Stimulated activated CD8-positive, alpha-beta memory T cell treated with anti-CD3 and anti-CD28 coated beads, Interleukin-4, amount 100 ng/mL, for 48 hours (primary cell): ENCODE measurements at regions not wholly inside any gene's neighbourhood (a gene's known extent, or its start where the extent isn't known, plus 50 kb on each side); places are given as distances from the start of the nearest gene placed in this dataset.
"Not testable (repeated sequence)": the region's sequence is repeated elsewhere in the genome, so short reads cannot be mapped to it uniquely, and the experiment has no call there.

Source experiments
- DNase-seq: peaks from one replicate; pipeline ENCODE4 v3.0.0-alpha.2; 2020

GRCh38 chr6:121020656-121021055 is 313.6 kb downstream of the TBC1D32 start:
- DNase-seq = no peak

GRCh38 chr6:121008553-121008952 is 325.7 kb downstream of the TBC1D32 start:
- no peak for DNase-seq

DNA sequence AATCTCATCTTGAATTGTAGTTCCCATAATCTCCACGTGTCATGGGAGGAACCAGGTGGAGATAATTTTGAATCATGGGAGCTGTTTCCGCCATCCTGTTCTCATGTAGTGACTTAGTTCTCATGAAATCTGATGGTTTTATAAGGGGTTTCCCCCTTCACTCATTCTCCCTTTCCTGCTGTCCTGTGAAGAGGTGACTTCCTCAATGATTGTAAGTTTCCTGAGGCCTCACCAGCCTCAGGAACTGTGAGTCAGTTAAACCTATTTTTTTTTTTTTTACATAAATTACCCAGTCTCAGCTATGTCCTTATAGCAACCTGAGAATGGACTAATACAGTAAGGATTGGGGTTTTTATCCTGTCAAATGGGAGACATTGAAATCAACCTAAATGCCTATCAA is 328.3 kb downstream of the TBC1D32 start:
- DNase-seq = no peak

DNA sequence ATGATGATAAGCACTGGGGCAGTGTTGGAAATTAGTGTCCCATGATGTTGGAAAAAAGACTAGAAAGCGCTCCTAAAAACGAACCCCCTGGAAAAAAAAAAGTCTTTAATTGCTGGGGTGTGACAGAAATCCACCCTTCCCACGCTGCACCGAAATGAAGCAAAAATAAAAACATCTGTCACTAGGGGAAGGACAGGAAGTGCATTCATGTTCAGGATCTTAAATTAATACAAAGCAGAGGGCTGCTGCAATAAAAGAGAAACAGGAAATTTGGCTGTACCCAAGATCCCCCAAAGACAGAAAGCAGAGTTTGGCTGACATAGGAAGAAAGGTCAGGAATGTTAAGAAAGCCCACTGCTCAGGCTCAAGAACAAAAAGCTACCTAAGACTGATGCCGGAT is 333.9 kb downstream of the TBC1D32 start:
- DNase-seq = no peak

DNA sequence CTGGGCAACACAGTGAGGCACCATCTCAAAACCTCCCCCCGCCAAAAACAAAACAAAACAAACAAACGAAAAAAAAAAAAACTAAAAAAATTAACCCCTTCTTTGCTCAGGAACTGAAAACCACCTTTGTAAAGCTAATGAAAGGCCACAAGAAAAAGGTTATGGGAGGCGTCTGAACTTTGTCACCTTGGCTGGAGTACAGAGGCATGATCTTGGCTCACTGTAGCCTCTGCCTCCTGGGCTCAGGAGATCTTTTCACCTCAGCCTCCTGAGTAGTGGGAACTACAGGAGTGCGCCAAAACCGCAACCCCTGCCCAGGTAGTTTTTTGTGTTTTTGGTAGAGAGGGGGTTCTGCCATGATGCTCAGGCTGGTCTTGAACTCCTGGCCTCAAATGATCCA is 337.9 kb downstream of the TBC1D32 start:
- DNase-seq = no peak

DNA sequence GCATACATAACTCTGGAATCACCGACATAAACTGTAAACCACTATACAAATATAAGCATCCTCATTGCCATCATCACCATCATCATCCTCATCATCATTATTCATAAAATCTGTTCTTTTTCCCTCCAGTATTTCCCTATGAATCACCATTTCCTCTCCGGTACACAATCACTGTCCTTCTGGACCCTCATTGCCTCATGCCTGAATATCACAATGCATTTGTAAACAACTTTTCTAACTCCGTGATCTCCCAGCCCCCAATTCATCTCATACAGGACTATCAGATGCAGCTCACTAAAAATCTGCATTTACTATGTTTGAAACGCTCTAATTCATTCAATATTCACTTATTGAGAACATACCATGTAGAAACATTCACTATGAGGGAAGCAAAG is 339.7 kb downstream of the TBC1D32 start:
- no peak for DNase-seq

GRCh38 chr6:120993929-120994572 is 340.2 kb downstream of the TBC1D32 start:
- DNase-seq = no peak

DNA sequence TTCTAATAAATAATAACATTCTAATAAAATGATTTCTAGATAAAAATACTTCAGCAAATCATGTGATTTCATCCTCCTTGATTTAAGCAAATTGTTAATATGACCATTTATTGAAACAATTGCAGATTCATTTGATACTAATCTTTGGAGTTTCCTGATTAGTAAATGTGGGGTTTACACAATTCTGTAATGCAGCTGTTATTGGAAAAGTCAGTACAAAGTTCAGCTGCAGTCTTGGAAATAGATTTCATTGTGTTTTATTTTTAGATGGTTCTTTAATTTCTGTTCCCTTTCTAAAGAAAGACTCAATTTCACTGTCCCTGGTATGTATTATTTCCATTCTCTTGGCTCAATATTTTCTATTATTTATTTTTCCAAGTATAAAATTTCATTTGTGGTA is 342.0 kb downstream of the TBC1D32 start:
- DNase-seq = no peak

DNA sequence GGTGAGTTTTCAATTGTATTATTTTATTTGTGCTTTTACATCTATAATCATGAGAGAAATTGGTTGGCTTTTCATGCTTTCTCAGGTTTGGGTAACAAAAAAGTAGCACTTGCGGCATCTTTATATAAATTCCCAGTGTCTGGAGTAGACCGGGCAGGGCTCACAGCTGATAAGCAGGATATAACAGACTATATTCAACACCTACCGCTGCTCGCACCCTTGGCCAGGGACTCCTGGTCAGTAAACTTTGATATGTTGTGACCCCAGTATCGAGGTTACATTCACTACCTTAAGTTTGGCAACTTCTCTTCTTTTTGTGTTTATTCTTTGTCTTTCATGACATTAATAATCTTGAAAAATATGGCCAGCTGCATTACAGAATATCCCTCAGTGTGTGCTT is 343.4 kb downstream of the TBC1D32 start:
- no peak for DNase-seq

DNA sequence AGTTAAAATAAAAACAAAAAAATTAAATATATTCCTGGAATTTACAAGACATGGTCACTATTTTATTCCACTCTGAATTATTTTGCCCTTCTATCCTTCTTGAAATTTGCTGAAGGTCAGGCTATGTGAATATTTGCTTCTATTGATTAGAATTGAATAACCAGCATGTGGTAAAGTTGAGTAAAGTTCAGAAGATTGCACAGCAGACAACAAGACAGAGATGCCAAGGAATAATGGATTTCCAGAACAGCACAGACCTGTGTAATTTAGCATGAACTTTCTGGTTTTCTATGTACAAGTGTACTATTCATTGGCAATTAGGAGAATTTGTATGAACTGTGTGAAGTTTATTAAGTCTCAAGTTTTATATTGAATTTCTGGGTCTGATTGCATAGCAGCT is 352.4 kb downstream of the TBC1D32 start:
- DNase-seq = no peak

DNA sequence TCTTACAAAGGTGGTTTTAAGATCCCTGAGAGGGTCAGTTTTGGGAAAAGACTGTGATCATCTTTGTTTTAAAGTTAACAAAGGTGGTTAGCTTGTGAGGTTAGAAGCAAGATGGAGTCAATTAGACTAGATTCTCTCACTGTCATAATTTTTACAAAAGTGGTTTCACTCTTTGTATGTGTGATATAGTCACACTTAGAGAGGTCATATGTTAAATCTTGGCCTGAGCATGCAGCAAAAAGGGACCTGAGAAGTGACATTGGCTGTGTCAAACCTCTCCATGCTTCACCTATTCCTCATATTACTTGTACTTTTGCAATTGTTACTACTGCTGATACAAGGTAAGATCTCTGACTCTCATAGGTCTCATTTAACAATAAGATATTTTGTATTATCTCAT is 368.0 kb downstream of the TBC1D32 start:
- no peak for DNase-seq

GRCh38 chr6:120965814-120966213 is 368.5 kb downstream of the TBC1D32 start:
- no peak for DNase-seq

GRCh38 chr6:120960761-120961160 is 373.5 kb downstream of the TBC1D32 start:
- no peak for DNase-seq

- no peak for DNase-seq
Observed at GRCh38 chr6:120954111-120954510, 380.2 kb downstream of the TBC1D32 start.

DNA sequence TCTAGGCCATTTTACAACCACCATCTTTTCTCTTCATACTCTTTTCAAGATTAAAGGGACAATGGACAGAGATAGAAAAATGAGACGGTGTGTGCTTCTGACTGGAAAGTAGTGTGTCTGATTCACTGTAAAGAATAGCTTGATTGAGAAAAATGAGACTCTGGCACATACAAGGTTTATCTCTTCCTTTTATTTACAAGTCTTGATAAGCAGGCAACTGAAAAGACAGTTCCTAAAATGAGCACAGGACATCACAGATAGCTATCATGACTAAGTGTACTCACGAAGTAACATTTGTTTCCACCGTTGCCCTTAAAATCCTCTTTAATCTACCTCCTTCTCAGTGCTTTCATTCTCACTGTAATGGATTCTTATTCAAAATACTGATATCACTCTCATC is 383.0 kb downstream of the TBC1D32 start:
- DNase-seq = no peak

DNA sequence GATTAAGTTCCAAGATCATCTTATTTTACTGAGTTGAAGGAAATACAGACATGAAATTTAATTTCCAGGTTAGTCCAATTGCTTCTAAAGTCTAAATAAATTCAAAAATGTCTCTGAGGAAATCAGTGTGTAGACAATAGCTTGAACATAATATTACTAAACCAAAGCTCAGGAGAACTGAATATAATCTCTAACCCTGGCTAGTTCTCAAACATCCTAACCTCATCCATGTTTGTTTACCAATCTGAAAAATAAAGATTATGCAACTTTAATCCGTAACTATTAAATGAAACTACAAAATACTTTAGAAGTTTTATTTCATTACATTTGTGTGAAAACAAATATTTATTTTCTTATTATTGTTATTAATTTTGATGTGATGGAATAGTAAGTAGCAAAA is 387.2 kb downstream of the TBC1D32 start:
- no peak for DNase-seq

GRCh38 chr6:120945905-120946594 is 388.2 kb downstream of the TBC1D32 start:
- no peak for DNase-seq

- no peak for DNase-seq
Observed at GRCh38 chr6:120938876-120939472, 395.3 kb downstream of the TBC1D32 start.

- DNase-seq = no peak
Observed at GRCh38 chr6:120938164-120938875, 396.0 kb downstream of the TBC1D32 start.

DNA sequence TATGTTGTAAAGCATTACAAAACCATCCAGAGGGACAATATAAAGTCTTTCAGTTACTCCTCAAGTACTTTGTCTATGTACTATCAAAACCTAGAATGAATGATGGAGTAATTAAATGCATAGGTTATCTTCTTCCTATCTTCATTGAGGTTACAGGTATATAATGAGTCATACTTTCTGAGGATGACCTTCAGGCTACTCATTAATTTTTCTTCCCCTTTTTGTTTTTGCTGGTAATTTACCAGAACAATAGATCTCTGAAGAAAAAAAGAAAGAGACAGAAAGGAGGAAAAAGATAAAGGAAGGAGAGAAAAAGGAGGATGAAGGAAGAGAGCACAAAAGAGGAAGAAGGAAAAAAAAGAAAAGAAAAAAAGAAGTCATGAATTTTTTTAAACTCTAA is 398.4 kb downstream of the TBC1D32 start:
- no peak for DNase-seq

DNA sequence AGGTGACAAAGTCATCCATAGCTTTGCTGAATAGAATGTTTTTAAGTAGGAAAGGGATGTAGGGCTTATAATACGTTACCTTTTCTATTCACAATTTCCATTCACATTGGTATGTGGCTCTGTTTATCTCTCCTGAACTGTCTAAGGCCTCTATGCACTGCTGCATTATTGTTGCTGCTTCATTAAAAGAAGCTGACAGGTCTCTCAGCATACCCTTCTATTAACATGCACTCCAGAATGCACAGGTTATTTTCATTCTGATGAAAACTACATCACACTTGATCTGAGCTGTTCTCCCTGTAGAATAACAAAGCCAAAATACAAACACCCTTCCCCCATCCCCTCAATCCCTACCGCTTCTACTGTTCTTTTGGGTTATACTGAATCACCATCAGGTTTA is 399.3 kb downstream of the TBC1D32 start:
- DNase-seq = no peak

DNA sequence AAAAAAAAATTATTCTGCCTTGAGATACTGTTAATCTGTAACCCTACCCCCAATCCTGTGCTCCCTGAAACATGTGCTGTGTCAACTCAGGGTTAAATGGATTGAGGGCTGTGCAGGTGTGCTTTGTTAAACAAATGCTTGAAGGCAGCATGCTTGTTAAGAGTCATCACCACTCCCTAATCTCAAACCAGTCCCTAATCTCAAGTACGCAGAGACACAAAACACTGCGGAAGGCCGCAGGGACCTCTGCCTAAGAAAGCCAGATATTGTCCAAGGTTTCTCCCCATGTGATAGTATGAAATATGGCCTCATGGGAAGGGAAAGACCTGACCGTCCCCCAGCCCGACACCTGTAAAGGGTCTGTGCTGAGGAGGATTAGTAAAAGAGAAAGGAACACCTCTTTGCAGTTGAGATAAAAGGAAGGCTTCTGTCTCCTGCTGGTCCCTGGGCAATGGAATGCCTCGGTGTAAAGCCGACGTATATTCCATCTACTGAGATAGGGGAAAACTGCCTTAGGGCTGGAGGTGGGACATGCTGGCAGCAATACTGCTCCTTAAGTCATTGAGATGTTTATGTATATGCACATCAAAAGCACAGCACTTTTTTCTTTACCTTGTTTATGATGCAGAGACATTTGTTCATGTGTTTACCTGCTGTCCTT is 402.6 kb downstream of the TBC1D32 start:
- not testable (repeated sequence) for DNase-seq

GRCh38 chr6:120930500-120930899 is 403.8 kb downstream of the TBC1D32 start:
- DNase-seq = not testable (repeated sequence)
